Left ventricle myocardium inferior (tissue), 1 donor: ENCODE measurements at regions not wholly inside any gene's neighbourhood (a gene's known extent, or its start where the extent isn't known, plus 50 kb on each side); places are given as distances from the start of the nearest gene placed in this dataset.

Experiments used
- DNase-seq: peaks from one replicate; pipeline ENCODE4 v3.0.0-alpha.2; 2020
- H3K27ac ChIP-seq: fragments of 200-600 bp; replicated peaks from 2 replicates; pipeline ENCODE4 v1.8.0; 2021
- H3K27me3 ChIP-seq: fragments of 200-600 bp; 2 replicates; pipeline ENCODE4 v1.8.0; 2021; ENCODE audit warnings: low read depth
- H3K36me3 ChIP-seq: fragments of 200-600 bp; 2 replicates; pipeline ENCODE4 v1.8.0; 2021
- H3K4me1 ChIP-seq: fragments of 200-600 bp; 2 replicates; pipeline ENCODE4 v1.8.0; 2021
- H3K4me3 ChIP-seq: fragments of 200-600 bp; 2 replicates; pipeline ENCODE4 v1.8.0; 2021; ENCODE audit warnings: mild to moderate bottlenecking, moderate library complexity
- H3K9me3 ChIP-seq: fragments of 200-600 bp; replicated peaks from 2 replicates; pipeline ENCODE4 v1.8.0; 2021
- CTCF ChIP-seq: fragments of 200-600 bp; IDR thresholded peaks from 2 replicates; pipeline ENCODE4 v1.8.0; 2021; ENCODE audit warnings: antibody characterized with exemption, mild to moderate bottlenecking, borderline replicate concordance
- intact Hi-C: fragments of 100-400 bp; cut with micrococcal nuclease; formaldehyde crosslinking; loops from one replicate; pipeline ENCODE4 v1.11.0; 2022
- donor health status: DM: no; HTN: yes; CAD: no; lungs with severe emphysema.

GRCh38 chr4:101584306-101584705 is 206.2 kb upstream of the BANK1 start:
- H3K4me1 ChIP-seq, result no peaks in the 10 kb centered on the region
- peaks cover 29% of the 10 kb centered on the region for H3K9me3 ChIP-seq
- no peaks in the 10 kb centered on the region for H3K27me3 ChIP-seq
- DNase-seq, result no peak
- TF ChIP-seq CTCF, result no peak
- H3K4me3 ChIP-seq, result no peak overlapping the region
- H3K36me3 ChIP-seq, result no peaks in the 10 kb centered on the region
- intact Hi-C loops, result no loop called here
- H3K27ac ChIP-seq, result no peak overlapping the region

GRCh38 chr4:101563126-101563525 is 215.8 kb upstream of the PPP3CA start:
- H3K27me3 ChIP-seq, result no peaks in the 10 kb centered on the region
- TF ChIP-seq CTCF, result no peak
- peaks cover 30% of the 10 kb centered on the region for H3K9me3 ChIP-seq
- H3K4me1 ChIP-seq, result no peaks in the 10 kb centered on the region
- no peaks in the 10 kb centered on the region for H3K36me3 ChIP-seq
- H3K27ac ChIP-seq, result no peak overlapping the region
- intact Hi-C loops, result no loop called here
- no peak for DNase-seq
- H3K4me3 ChIP-seq, result no peak overlapping the region

GRCh38 chr4:101556842-101557241 is 209.5 kb upstream of the PPP3CA start:
- H3K9me3 ChIP-seq, result peaks cover 23% of the 10 kb centered on the region
- no peak overlapping the region for H3K27ac ChIP-seq
- H3K27me3 ChIP-seq, result no peaks in the 10 kb centered on the region
- no peaks in the 10 kb centered on the region for H3K36me3 ChIP-seq
- intact Hi-C loops, result no loop called here
- TF ChIP-seq CTCF, result no peak
- H3K4me3 ChIP-seq, result no peak overlapping the region
- DNase-seq, result no peak
- H3K4me1 ChIP-seq, result no peaks in the 10 kb centered on the region

GRCh38 chr4:101555341-101555880 is 208.1 kb upstream of the PPP3CA start:
- TF ChIP-seq CTCF, result no peak

GRCh38 chr4:101540336-101540735 is 193.0 kb upstream of the PPP3CA start:
- DNase-seq, result no peak
- no peaks in the 10 kb centered on the region for H3K4me1 ChIP-seq
- no peaks in the 10 kb centered on the region for H3K36me3 ChIP-seq
- intact Hi-C loops, result no loop called here
- H3K9me3 ChIP-seq, result peaks cover 14% of the 10 kb centered on the region
- H3K27ac ChIP-seq, result no peak overlapping the region
- no peak overlapping the region for H3K4me3 ChIP-seq
- H3K27me3 ChIP-seq, result no peaks in the 10 kb centered on the region
- no peak for TF ChIP-seq CTCF

More at GRCh38 chr4:101555341-101555880, 208.1 kb upstream of the PPP3CA start:
- Histone ChIP-seq H3K4me3 (no peak overlapping the region), H3K27ac (no peak overlapping the region), H3K27me3 (no peaks in the 10 kb centered on the region), H3K9me3 (peaks cover 23% of the 10 kb centered on the region), H3K4me1 (no peaks in the 10 kb centered on the region), H3K36me3 (no peaks in the 10 kb centered on the region)
- intact Hi-C loops, result no loop called here
- DNase-seq, result no peak

GRCh38 chr4:101528526-101528925 is 181.2 kb upstream of the PPP3CA start:
- H3K36me3 ChIP-seq, result no peaks in the 10 kb centered on the region
- no peak overlapping the region for H3K27ac ChIP-seq

More at GRCh38 chr4:101528526-101528925, 181.2 kb upstream of the PPP3CA start:
- Histone ChIP-seq H3K27me3 (no peaks in the 10 kb centered on the region), H3K9me3 (peaks cover 4% of the 10 kb centered on the region), H3K4me1 (no peaks in the 10 kb centered on the region), H3K4me3 (no peak overlapping the region)
- TF ChIP-seq CTCF, result no peak
- no peak for DNase-seq
- intact Hi-C loops, result no loop called here
